Heart left ventricle (tissue), 13 donors: ENCODE measurements at regions not wholly inside any gene's neighbourhood (a gene's known extent, or its start where the extent isn't known, plus 50 kb on each side); places are given as distances from the start of the nearest gene placed in this dataset.

Experiments
- CTCF ChIP-seq, 12 donors: fragments of 200-600 bp; sonication (generic) in 4 of 12; IDR thresholded peaks; one replicate each; pipeline versions ENCODE4 v1.5.0 to v1.8.0; 2018 to 2022; ENCODE audit warnings: antibody characterized with exemption in 12 of 12, mild to moderate bottlenecking in 5 of 12
- POLR2A ChIP-seq, 2 donors: fragments of 450-650 bp; IDR thresholded peaks; one replicate each; pipeline ENCODE4 v1.6.1; 2017; ENCODE audit warnings: antibody characterized with exemption in 2 of 2, mild to moderate bottlenecking in 2 of 2, moderate library complexity in 2 of 2
- donor health status: ischemic (EF 13 %, LVEDD 7.1; RV severe dilation, severe dysfunction).
- donor health status: DM: no; HTN: yes; CAD: no.
- donor health status: DM: no; HTN: no; CAD: no.
- donor health status: ischemic (EF 25% LVEDD 6.9; RV normal size, moderate dysfunction).
- donor health status: ischemic (EF 25% LVEDD 5.7; RV mildly dilated, moderate dysfunction).
- donor health status: ischemic (EF 35%, LVEDD 5.7; RV mildly dilated, moderate dysfunction).
- donor health status: nonischemic (EF 11% LVEDD 7.7; RV severe dilation, severe dysfunction).
- donor health status: DM: yes; HTN: yes; CAD: no.
- donor health status: PGD.
- donor health status: ischemic (EF 29% LVEDD 5.4; RV normal size, mild dysfunction).
- donor health status: nonischemic (EF 23%, LVEDD 6.1; RV moderate dilation, normal function).

GRCh38 chr13:70469077-70469476 lies 360.8 kb upstream of the KLHL1 start:
- TF ChIP-seq POLR2A (IDR thresholded peaks at IDR 0.05) (no peak), CTCF (IDR thresholded peaks at IDR 0.05) (no peak)
